GM23338 (cell line): ENCODE measurements at regions not wholly inside any gene's neighbourhood (a gene's known extent, or its start where the extent isn't known, plus 50 kb on each side); places are given as distances from the start of the nearest gene placed in this dataset.

Source experiments
- ATAC-seq: fragments of 200-7000 bp; cut with Tn5 transposase; 3 replicates; pipeline ENCODE4 v1.9.1; 2020
- DNase-seq: peaks from one replicate; pipeline ENCODE4 v3.0.0-alpha.2; 2015; ENCODE audit warnings: low spot score
- H2AFZ ChIP-seq: fragments of 200-600 bp; sonication (generic); 2 replicates; pipeline ENCODE4 v1.8.0; 2016; ENCODE audit warnings: antibody characterized with exemption, mild to moderate bottlenecking, moderate library complexity
- H3F3A ChIP-seq: fragments of 200-600 bp; sonication (generic); replicated peaks from 2 replicates; pipeline ENCODE4 v1.8.0; 2017; ENCODE audit warnings: antibody characterized with exemption, mixed run types, low read depth
- H3K27ac ChIP-seq: fragments of 200-600 bp; sonication (generic); 2 replicates; pipeline ENCODE4 v1.6.1; 2016; ENCODE audit warnings: low read depth
- H3K27me3 ChIP-seq: fragments of 200-600 bp; sonication (generic); 2 replicates; pipeline ENCODE4 v1.8.0; 2016; ENCODE audit warnings: mild to moderate bottlenecking, mixed run types, moderate library complexity; ENCODE audit not compliant: insufficient read depth
- H3K36me3 ChIP-seq: fragments of 200-600 bp; sonication (generic); 2 replicates; pipeline ENCODE4 v1.8.0; 2016; ENCODE audit warnings: mild to moderate bottlenecking; ENCODE audit not compliant: insufficient read depth
- H3K4me1 ChIP-seq: fragments of 200-600 bp; sonication (generic); 2 replicates; pipeline ENCODE4 v1.8.0; 2016; ENCODE audit warnings: mild to moderate bottlenecking, moderate library complexity; ENCODE audit not compliant: insufficient read depth
- H3K4me2 ChIP-seq: fragments of 200-600 bp; sonication (generic); 2 replicates; pipeline ENCODE4 v1.7.1; 2017; ENCODE audit warnings: mixed run types
- H3K4me3 ChIP-seq: fragments of 200-600 bp; sonication (generic); 2 replicates; pipeline ENCODE4 v1.6.1; 2016; ENCODE audit warnings: mixed run types
- H3K79me2 ChIP-seq: fragments of 200-600 bp; sonication (generic); replicated peaks from 2 replicates; pipeline ENCODE4 v1.8.0; 2017; ENCODE audit warnings: mild to moderate bottlenecking; ENCODE audit not compliant: insufficient read depth
- H3K9me2 ChIP-seq: fragments of 200-600 bp; sonication (generic); 2 replicates; pipeline ENCODE4 v1.8.0; 2017; ENCODE audit not compliant: insufficient read depth
- H4K20me1 ChIP-seq: fragments of 200-600 bp; sonication (generic); replicated peaks from 2 replicates; pipeline ENCODE4 v1.8.0; 2017; ENCODE audit warnings: mild to moderate bottlenecking; ENCODE audit not compliant: insufficient read depth
- H3K27ac Mint-ChIP-seq: 2 replicates; pipeline ENCODE4 v1.8.0; 2020; ENCODE audit warnings: inconsistent platforms, mild to moderate bottlenecking, moderate library complexity, mixed read lengths
- H3K27me3 Mint-ChIP-seq: 3 replicates; pipeline ENCODE4 v1.8.0; 2022; ENCODE audit warnings: low read depth, mild to moderate bottlenecking, moderate library complexity, mixed read lengths, inconsistent platforms; ENCODE audit not compliant: insufficient read depth, poor library complexity
- H3K36me3 Mint-ChIP-seq: 3 replicates; pipeline ENCODE4 v1.8.0; 2021; ENCODE audit warnings: low read depth, mild to moderate bottlenecking, inconsistent platforms, moderate library complexity, mixed read lengths
- H3K4me1 Mint-ChIP-seq: 3 replicates; pipeline ENCODE4 v1.8.0; 2020; ENCODE audit warnings: mild to moderate bottlenecking, inconsistent platforms, mixed read lengths
- H3K4me3 Mint-ChIP-seq: 3 replicates; pipeline ENCODE4 v1.8.0; 2021; ENCODE audit warnings: moderate library complexity, mild to moderate bottlenecking, inconsistent platforms, mixed read lengths
- H3K9me3 Mint-ChIP-seq: 3 replicates; pipeline ENCODE4 v1.8.0; 2020; ENCODE audit warnings: moderate library complexity, mild to moderate bottlenecking, inconsistent platforms, mixed read lengths
- CREB1 ChIP-seq: fragments of 250-450 bp; sonication (Bioruptor Pico); IDR thresholded peaks from 2 replicates; pipeline ENCODE4 v1.5.0; 2020; ENCODE audit warnings: low read depth, mild to moderate bottlenecking, moderate library complexity
- ETS1 ChIP-seq: IDR thresholded peaks from 2 replicates; pipeline ENCODE4 v1.6.1; 2016; ENCODE audit warnings: antibody characterized with exemption
- EZH2 ChIP-seq: fragments of 200-600 bp; sonication (generic); IDR thresholded peaks from one replicate; pipeline ENCODE4 v1.8.0; 2017; ENCODE audit warnings: antibody characterized with exemption, mild to moderate bottlenecking, low read depth; ENCODE audit not compliant: unreplicated experiment
- EZH2phosphoT487 ChIP-seq: fragments of 200-600 bp; sonication (generic); IDR thresholded peaks from one replicate; pipeline ENCODE4 v1.8.1; 2018; ENCODE audit warnings: antibody characterized with exemption; ENCODE audit not compliant: unreplicated experiment
- NANOG ChIP-seq: IDR thresholded peaks from 2 replicates; pipeline ENCODE4 v1.6.1; 2016; ENCODE audit warnings: antibody characterized with exemption, borderline replicate concordance
- POLR2AphosphoS5 ChIP-seq: IDR thresholded peaks from 2 replicates; pipeline ENCODE4 v1.6.1; 2016; ENCODE audit warnings: antibody characterized with exemption, low read depth
- REST ChIP-seq: IDR thresholded peaks from one replicate; pipeline ENCODE4 v1.6.1; 2018; ENCODE audit warnings: antibody characterized with exemption; ENCODE audit not compliant: unreplicated experiment
- STAT1 ChIP-seq: IDR thresholded peaks from one replicate; pipeline ENCODE4 v1.6.1; 2016; ENCODE audit warnings: antibody characterized with exemption; ENCODE audit not compliant: unreplicated experiment
- ZNF114 ChIP-seq: fragments of 250-450 bp; sonication (Bioruptor Pico); IDR thresholded peaks from 2 replicates; pipeline ENCODE4 v1.5.0; 2020; ENCODE audit warnings: mild to moderate bottlenecking, moderate library complexity
- ZNF331 ChIP-seq: fragments of 250-450 bp; sonication (Bioruptor Pico); IDR thresholded peaks from 2 replicates; pipeline ENCODE4 v1.5.0; 2020; ENCODE audit warnings: low read depth, mild to moderate bottlenecking, moderate library complexity
- ZNF462 ChIP-seq: fragments of 250-450 bp; sonication (Bioruptor Pico); IDR thresholded peaks from 2 replicates; pipeline ENCODE4 v1.5.0; 2020; ENCODE audit warnings: mild to moderate bottlenecking, moderate library complexity

- TF ChIP-seq ZNF114 (CRISPR knock-in tag) (no peak), ZNF462 (CRISPR knock-in tag) (no peak), ZNF331 (CRISPR knock-in tag) (no peak), NANOG (no peak), STAT1 (no peak), CREB1 (CRISPR knock-in tag) (no peak), EZH2 (no peak)
These were observed 227.1 kb downstream of the ANAPC1 start (continued) for GRCh38 chr2:111656894-111657293.

- H3K4me3 Mint-ChIP-seq: no peak overlapping the region
- Histone ChIP-seq H2AFZ (no peak overlapping the region), H3K27ac (no peak overlapping the region), H3F3A (no peaks in the 10 kb centered on the region), H3K4me1 (no peaks in the 10 kb centered on the region), H3K27me3 (no peaks in the 10 kb centered on the region), H3K36me3 (no peaks in the 10 kb centered on the region), H3K9me2 (0 out of 2 replicates have a peak, but pooled peaks cover 3% of the 10 kb centered on the region), H4K20me1 (no peaks in the 10 kb centered on the region), H3K79me2 (no peaks in the 10 kb centered on the region), H3K4me2 (no peak overlapping the region), H3K4me3 (no peak overlapping the region)
- no peaks in the 10 kb centered on the region for H3K9me3 Mint-ChIP-seq
- H3K36me3 Mint-ChIP-seq: peaks cover 2% of the 10 kb centered on the region; the same call in 1 of the 3 replicates
- no peak overlapping the region for H3K27ac Mint-ChIP-seq
- peaks cover 14% of the 10 kb centered on the region for H3K4me1 Mint-ChIP-seq
- H3K27me3 Mint-ChIP-seq: peaks cover 2% of the 10 kb centered on the region
- no peak for ATAC-seq
- DNase-seq: no peak
- TF ChIP-seq EZH2phosphoT487 (no peak), POLR2AphosphoS5 (no peak), ETS1 (no peak), EZH2 (no peak), ZNF114 (CRISPR knock-in tag) (no peak), STAT1 (no peak), REST (no peak), NANOG (no peak)
These were observed 226.5 kb downstream of the ANAPC1 start for GRCh38 chr2:111657351-111657975.
